Breast epithelium (tissue), 4 donors: ENCODE measurements at regions not wholly inside any gene's neighbourhood (a gene's known extent, or its start where the extent isn't known, plus 50 kb on each side); places are given as distances from the start of the nearest gene placed in this dataset.

ENCODE experiments used
- DNase-seq, 2 donors: peaks; one replicate each; pipeline ENCODE4 v3.0.0-alpha.2; 2019; ENCODE audit warnings: low spot score in 2 of 2
- H3K27ac ChIP-seq, 2 donors: fragments of 200-600 bp; sonication (generic) in 1 of 2; one replicate each; pipeline ENCODE4 v1.5.1; 2016 to 2019; ENCODE audit warnings: mild to moderate bottlenecking in 1 of 2
- H3K27me3 ChIP-seq, 2 donors: fragments of 200-600 bp; sonication (generic) in 1 of 2; one replicate each; pipeline versions ENCODE4 v1.5.1 to v1.6.0; 2017 to 2019; ENCODE audit warnings: control low read depth in 1 of 2, mild to moderate bottlenecking in 1 of 2
- H3K36me3 ChIP-seq: fragments of 200-600 bp; one replicate; pipeline ENCODE4 v1.5.1; 2019
- H3K4me1 ChIP-seq, 2 donors: fragments of 200-600 bp; sonication (generic); one replicate each; pipeline ENCODE4 v1.5.1; 2016 to 2019; ENCODE audit warnings: control low read depth in 1 of 2
- H3K4me3 ChIP-seq, 3 donors: fragments of 200-600 bp; sonication (generic); 1 replicate in 2 of 3; 2 replicates in 1 of 3; pipeline ENCODE4 v1.5.1; 2016 to 2019; ENCODE audit warnings: mild to moderate bottlenecking in 3 of 3, moderate library complexity in 2 of 3
- H3K9me3 ChIP-seq, 2 donors: fragments of 200-600 bp; sonication (generic) in 1 of 2; one replicate each; pipeline ENCODE4 v1.5.1; 2016 to 2019; ENCODE audit warnings: control low read depth in 1 of 2
- POLR2A ChIP-seq: fragments of 450-650 bp; IDR thresholded peaks from one replicate; pipeline ENCODE4 v1.6.1; 2016; ENCODE audit warnings: antibody characterized with exemption, mild to moderate bottlenecking, moderate library complexity
- POLR2AphosphoS5 ChIP-seq, 3 donors: sonication (generic); formaldehyde crosslinking; IDR thresholded peaks; one replicate each; pipeline ENCODE4 v1.6.1; 2017; ENCODE audit warnings: antibody characterized with exemption in 3 of 3
- intact Hi-C: fragments of 100-400 bp; cut with DNase I; formaldehyde crosslinking; loops from one replicate; pipeline ENCODE4 v1.15.1; 2023; ENCODE audit warnings: low total_unique reads
- TF ChIP-seq, protein P1 (sequence below), 3 donors: fragments of 450-650 bp; IDR thresholded peaks; one replicate each; pipeline ENCODE4 v1.5.1; 2016 to 2017; ENCODE audit warnings: antibody characterized with exemption in 3 of 3, mild to moderate bottlenecking in 3 of 3, moderate library complexity in 3 of 3

DNA sequence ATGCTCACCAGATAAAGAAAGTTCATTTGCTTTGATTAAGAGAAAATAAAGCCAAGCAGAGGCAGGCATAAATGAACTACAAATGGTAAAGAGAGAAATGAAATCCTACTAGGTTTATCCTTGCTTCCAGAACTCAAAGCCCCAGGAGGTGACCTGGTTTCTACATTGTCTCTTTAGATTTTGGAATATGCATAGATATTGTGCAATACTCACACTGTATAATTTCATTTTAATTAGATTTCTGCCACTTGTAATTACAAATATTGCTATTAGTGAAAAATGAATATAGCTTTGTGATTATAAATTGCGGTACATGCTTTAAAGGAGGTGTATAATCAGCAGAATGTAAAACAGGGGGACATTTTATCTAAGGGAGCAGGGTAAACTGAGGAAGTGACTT lies 76.9 kb upstream of the NRXN1 start:
- no peak overlapping the region for H3K27ac ChIP-seq
- H3K4me3 ChIP-seq = no peak overlapping the region
- no peak for DNase-seq
- no peaks in the 10 kb centered on the region for H3K4me1 ChIP-seq
- TF ChIP-seq, protein P1, sequence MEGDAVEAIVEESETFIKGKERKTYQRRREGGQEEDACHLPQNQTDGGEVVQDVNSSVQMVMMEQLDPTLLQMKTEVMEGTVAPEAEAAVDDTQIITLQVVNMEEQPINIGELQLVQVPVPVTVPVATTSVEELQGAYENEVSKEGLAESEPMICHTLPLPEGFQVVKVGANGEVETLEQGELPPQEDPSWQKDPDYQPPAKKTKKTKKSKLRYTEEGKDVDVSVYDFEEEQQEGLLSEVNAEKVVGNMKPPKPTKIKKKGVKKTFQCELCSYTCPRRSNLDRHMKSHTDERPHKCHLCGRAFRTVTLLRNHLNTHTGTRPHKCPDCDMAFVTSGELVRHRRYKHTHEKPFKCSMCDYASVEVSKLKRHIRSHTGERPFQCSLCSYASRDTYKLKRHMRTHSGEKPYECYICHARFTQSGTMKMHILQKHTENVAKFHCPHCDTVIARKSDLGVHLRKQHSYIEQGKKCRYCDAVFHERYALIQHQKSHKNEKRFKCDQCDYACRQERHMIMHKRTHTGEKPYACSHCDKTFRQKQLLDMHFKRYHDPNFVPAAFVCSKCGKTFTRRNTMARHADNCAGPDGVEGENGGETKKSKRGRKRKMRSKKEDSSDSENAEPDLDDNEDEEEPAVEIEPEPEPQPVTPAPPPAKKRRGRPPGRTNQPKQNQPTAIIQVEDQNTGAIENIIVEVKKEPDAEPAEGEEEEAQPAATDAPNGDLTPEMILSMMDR (IDR thresholded peaks at IDR 0.05) = no peak
- no peak for TF ChIP-seq POLR2A
- TF ChIP-seq POLR2AphosphoS5 (IDR thresholded peaks at IDR 0.05) = no peak
- no peaks in the 10 kb centered on the region for H3K36me3 ChIP-seq
- no peaks in the 10 kb centered on the region for H3K27me3 ChIP-seq
- H3K9me3 ChIP-seq = no peaks in the 10 kb centered on the region
- intact Hi-C loops = no loop called here

DNA sequence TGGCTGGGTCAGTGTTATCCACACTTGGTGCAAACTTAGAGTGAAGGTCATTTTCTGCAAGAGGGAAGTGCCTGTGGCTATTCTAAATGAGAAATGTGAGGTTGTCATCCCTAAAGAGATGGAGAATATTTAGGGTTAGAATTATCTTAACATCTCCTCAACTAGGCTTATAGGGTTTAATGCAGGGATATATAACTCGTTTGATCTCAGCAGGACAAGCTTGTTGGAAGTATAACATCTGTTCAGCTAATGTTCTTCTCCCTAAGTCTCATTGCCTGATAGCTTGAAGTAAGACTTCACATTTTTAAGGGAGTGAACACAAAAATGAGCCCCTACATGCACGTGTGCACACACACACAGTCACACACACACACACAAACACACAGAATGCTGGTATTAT lies 75.9 kb upstream of the NRXN1 start:
- no peaks in the 10 kb centered on the region for H3K9me3 ChIP-seq
- H3K4me3 ChIP-seq = no peak overlapping the region
- no peak for DNase-seq
- no peaks in the 10 kb centered on the region for H3K36me3 ChIP-seq
- no peaks in the 10 kb centered on the region for H3K4me1 ChIP-seq
- TF ChIP-seq, protein P1 (IDR thresholded peaks at IDR 0.05) = no peak
- TF ChIP-seq POLR2A (no peak), POLR2AphosphoS5 (IDR thresholded peaks at IDR 0.05) (no peak)
- intact Hi-C loops = no loop called here
- no peaks in the 10 kb centered on the region for H3K27me3 ChIP-seq
- no peak overlapping the region for H3K27ac ChIP-seq

DNA sequence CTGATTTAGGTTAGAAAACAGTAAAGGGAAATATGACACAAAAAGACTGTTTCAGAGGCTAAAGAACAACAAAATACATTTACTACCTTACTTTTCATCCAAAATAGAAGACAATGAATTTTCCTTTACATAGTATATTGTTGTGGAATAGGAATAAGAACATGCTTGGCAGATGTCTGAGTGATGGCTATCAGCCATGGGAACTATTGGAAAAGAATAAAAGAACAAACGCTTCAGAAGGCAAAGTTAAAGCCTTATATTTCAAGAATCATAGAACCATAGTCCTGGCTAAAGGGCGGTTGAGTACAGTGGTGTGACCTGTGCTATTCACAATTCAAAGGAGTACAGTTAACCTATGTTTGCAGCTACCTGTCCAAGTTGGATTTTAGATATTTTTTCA lies 73.9 kb upstream of the NRXN1 start:
- no peaks in the 10 kb centered on the region for H3K27me3 ChIP-seq
- no peaks in the 10 kb centered on the region for H3K36me3 ChIP-seq
- TF ChIP-seq POLR2A (no peak), POLR2AphosphoS5 (IDR thresholded peaks at IDR 0.05) (no peak)
- TF ChIP-seq, protein P1 (IDR thresholded peaks at IDR 0.05) = no peak
- H3K4me3 ChIP-seq = no peak overlapping the region
- no peak for DNase-seq
- intact Hi-C loops = no loop called here
- H3K9me3 ChIP-seq = no peaks in the 10 kb centered on the region
- H3K27ac ChIP-seq = no peak overlapping the region
- no peaks in the 10 kb centered on the region for H3K4me1 ChIP-seq

DNA sequence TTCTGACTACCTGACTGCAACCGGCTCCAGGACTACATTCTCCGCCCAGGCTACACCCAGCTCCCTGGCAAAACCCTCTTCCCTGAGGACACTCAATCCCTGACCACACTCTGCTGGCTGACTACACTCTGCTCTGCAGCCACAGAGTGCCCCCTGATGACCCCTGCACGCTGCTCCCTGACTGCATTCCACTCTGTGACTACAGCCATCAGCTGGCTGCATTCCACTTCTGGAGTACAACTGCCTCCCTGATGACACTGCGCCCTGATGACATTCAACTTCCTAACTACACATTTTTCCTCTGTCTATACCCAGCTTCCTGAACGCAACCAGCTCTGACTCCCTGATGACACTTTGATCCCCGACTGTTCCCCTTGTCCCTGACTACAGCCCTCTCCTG lies 71.3 kb upstream of the NRXN1 start:
- DNase-seq = peak in 1 of 2 donors; percentile 27
- Histone ChIP-seq H3K27me3 (no peaks in the 10 kb centered on the region), H3K36me3 (no peaks in the 10 kb centered on the region), H3K4me1 (no peaks in the 10 kb centered on the region), H3K9me3 (no peaks in the 10 kb centered on the region), H3K27ac (no peak overlapping the region), H3K4me3 (no peak overlapping the region)
- TF ChIP-seq, protein P1 (IDR thresholded peaks at IDR 0.05) = no peak
- TF ChIP-seq POLR2AphosphoS5 (IDR thresholded peaks at IDR 0.05) (no peak), POLR2A (no peak)
- intact Hi-C loops = no loop called here

DNA sequence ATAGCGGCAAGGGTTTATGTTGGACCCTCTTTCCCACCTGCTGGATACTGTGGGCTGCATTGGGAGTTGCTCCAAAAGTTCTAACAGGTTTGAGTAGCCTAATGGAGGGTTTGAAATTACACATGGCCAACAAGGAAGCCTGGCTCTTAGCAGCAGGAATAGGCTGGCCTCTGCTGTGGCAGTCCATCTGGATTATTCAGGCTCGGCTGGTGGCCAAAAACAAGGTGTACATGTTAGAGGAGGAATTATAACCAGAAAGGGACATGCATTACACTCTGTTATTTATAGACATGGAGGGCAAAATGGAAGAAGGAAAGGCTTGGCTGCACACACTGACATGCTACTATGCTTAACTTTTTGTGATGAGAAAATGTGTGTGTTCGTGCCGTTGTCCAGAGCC lies 61.1 kb upstream of the NRXN1 start:
- TF ChIP-seq, protein P1 (IDR thresholded peaks at IDR 0.05) = no peak
- TF ChIP-seq POLR2AphosphoS5 (IDR thresholded peaks at IDR 0.05) (no peak), POLR2A (no peak)
- Histone ChIP-seq H3K4me3 (no peak overlapping the region), H3K27me3 (no peaks in the 10 kb centered on the region), H3K9me3 (no peaks in the 10 kb centered on the region), H3K27ac (no peak overlapping the region), H3K4me1 (no peaks in the 10 kb centered on the region), H3K36me3 (no peaks in the 10 kb centered on the region)
- intact Hi-C loops = no loop called here
- DNase-seq = no peak
